ENCODE measurements at regions not wholly inside any gene's neighbourhood (a gene's known extent, or its start where the extent isn't known, plus 50 kb on each side); places are given as distances from the start of the nearest gene placed in this dataset.

DNA sequence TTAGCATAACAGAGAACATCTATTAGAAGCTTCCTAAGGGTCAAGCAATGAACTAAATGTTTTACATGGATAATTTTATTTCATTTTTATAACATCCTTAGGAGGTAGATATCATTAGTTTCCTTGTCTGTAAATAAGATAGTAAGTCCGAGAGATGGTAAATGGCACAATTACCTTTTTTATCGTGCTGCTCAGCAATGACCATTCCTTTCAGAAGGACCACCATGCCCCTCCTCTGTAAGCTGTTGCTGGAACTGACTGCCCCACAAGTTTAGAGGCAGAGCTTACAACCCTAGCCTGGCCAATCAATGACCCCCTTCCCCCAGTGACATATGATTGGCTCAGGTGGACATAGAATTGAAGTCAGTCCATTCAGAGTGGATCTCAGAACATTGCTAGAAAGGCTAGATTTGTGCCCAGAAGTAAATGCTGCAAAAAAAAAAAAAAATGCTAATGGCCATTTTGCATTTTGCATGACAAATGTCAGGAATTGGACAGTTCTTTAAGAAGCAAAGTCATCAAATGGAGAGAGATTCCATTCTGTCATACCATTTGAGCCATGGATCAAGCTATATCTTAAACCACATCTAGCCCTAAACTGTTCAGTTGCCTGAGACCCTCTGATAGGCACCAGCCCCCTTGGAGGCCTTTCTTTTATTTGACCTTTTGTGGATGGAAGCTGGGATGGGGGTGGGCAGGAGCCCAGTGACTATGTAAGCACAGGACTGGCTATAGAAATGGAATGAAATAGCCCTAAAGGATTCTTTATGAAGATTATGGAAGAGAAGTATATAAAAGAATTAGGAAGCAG lies 668.3 kb downstream of the UQCRFS1 start:
- TF ChIP-seq, protein P1, sequence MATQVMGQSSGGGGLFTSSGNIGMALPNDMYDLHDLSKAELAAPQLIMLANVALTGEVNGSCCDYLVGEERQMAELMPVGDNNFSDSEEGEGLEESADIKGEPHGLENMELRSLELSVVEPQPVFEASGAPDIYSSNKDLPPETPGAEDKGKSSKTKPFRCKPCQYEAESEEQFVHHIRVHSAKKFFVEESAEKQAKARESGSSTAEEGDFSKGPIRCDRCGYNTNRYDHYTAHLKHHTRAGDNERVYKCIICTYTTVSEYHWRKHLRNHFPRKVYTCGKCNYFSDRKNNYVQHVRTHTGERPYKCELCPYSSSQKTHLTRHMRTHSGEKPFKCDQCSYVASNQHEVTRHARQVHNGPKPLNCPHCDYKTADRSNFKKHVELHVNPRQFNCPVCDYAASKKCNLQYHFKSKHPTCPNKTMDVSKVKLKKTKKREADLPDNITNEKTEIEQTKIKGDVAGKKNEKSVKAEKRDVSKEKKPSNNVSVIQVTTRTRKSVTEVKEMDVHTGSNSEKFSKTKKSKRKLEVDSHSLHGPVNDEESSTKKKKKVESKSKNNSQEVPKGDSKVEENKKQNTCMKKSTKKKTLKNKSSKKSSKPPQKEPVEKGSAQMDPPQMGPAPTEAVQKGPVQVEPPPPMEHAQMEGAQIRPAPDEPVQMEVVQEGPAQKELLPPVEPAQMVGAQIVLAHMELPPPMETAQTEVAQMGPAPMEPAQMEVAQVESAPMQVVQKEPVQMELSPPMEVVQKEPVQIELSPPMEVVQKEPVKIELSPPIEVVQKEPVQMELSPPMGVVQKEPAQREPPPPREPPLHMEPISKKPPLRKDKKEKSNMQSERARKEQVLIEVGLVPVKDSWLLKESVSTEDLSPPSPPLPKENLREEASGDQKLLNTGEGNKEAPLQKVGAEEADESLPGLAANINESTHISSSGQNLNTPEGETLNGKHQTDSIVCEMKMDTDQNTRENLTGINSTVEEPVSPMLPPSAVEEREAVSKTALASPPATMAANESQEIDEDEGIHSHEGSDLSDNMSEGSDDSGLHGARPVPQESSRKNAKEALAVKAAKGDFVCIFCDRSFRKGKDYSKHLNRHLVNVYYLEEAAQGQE (IDR thresholded peaks at IDR 0.05; ENCODE audit: low read depth) = no peak
- no peak for TF ChIP-seq TEAD4 (IDR thresholded peaks at IDR 0.05)
- TF ChIP-seq, protein P2, sequence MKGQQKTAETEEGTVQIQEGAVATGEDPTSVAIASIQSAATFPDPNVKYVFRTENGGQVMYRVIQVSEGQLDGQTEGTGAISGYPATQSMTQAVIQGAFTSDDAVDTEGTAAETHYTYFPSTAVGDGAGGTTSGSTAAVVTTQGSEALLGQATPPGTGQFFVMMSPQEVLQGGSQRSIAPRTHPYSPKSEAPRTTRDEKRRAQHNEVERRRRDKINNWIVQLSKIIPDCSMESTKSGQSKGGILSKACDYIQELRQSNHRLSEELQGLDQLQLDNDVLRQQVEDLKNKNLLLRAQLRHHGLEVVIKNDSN (IDR thresholded peaks at IDR 0.05) = no peak
- TF ChIP-seq EP300 (IDR thresholded peaks at IDR 0.05; ENCODE audit: borderline replicate concordance) = no peak
- TF ChIP-seq TAF1 (IDR thresholded peaks at IDR 0.05; ENCODE audit: low read depth) = no peak
- TF ChIP-seq CREB1 (IDR thresholded peaks at IDR 0.05; ENCODE audit: low read depth) = no peak
- TF ChIP-seq, protein P3, sequence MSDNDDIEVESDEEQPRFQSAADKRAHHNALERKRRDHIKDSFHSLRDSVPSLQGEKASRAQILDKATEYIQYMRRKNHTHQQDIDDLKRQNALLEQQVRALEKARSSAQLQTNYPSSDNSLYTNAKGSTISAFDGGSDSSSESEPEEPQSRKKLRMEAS (IDR thresholded peaks at IDR 0.05) = no peak

Measured in Ishikawa (cell line).